ENCODE measurements at regions not wholly inside any gene's neighbourhood (a gene's known extent, or its start where the extent isn't known, plus 50 kb on each side); places are given as distances from the start of the nearest gene placed in this dataset.

GRCh38 chr6:134731615-134732014, 218.3 kb downstream of the ALDH8A1 start:
- no peak for ATAC-seq

GRCh38 chr6:134730013-134730412, 219.9 kb downstream of the ALDH8A1 start:
- no peak for ATAC-seq
- TF ChIP-seq TSHZ2 (CRISPR knock-in tag; IDR thresholded peaks at IDR 0.05) (no peak), ZNF8 (CRISPR knock-in tag; IDR thresholded peaks at IDR 0.05) (no peak), POU6F1 (CRISPR knock-in tag; IDR thresholded peaks at IDR 0.05; ENCODE audit: borderline replicate concordance, low read depth) (no peak), ZC3H10 (CRISPR knock-in tag; IDR thresholded peaks at IDR 0.05) (no peak), BACH2 (CRISPR knock-in tag; IDR thresholded peaks at IDR 0.05; ENCODE audit: borderline replicate concordance) (no peak), GLIS3 (CRISPR knock-in tag; IDR thresholded peaks at IDR 0.05) (no peak), ISL1 (CRISPR knock-in tag; IDR thresholded peaks at IDR 0.05) (no peak), RARB (CRISPR knock-in tag; IDR thresholded peaks at IDR 0.05) (no peak), ESRRG (CRISPR knock-in tag; IDR thresholded peaks at IDR 0.05) (no peak), OSR1 (CRISPR knock-in tag; IDR thresholded peaks at IDR 0.05) (no peak)

More at GRCh38 chr6:134731615-134732014, 218.3 kb downstream of the ALDH8A1 start:
- no peak for TF ChIP-seq ZNF565 (CRISPR knock-in tag; conservative IDR thresholded peaks at IDR 0.05; ENCODE audit: low read depth)
- TF ChIP-seq ZC3H10 (CRISPR knock-in tag; IDR thresholded peaks at IDR 0.05), result no peak
- no peak for TF ChIP-seq GLIS3 (CRISPR knock-in tag; IDR thresholded peaks at IDR 0.05)
- TF ChIP-seq PATZ1 (CRISPR knock-in tag; IDR thresholded peaks at IDR 0.05; ENCODE audit: borderline replicate concordance), result no peak
- TF ChIP-seq TCF4 (CRISPR knock-in tag; IDR thresholded peaks at IDR 0.05; ENCODE audit: borderline replicate concordance), result no peak
- no peak for TF ChIP-seq CSRNP3 (CRISPR knock-in tag; IDR thresholded peaks at IDR 0.05)
- TF ChIP-seq OSR1 (CRISPR knock-in tag; IDR thresholded peaks at IDR 0.05), result no peak
- TF ChIP-seq SNAI2 (CRISPR knock-in tag; IDR thresholded peaks at IDR 0.05), result no peak
- TF ChIP-seq POU6F1 (CRISPR knock-in tag; IDR thresholded peaks at IDR 0.05; ENCODE audit: borderline replicate concordance, low read depth), result no peak
- TF ChIP-seq ZFP30 (CRISPR knock-in tag; IDR thresholded peaks at IDR 0.05), result no peak
- TF ChIP-seq ISL1 (CRISPR knock-in tag; IDR thresholded peaks at IDR 0.05), result no peak
- no peak for TF ChIP-seq TSHZ2 (CRISPR knock-in tag; IDR thresholded peaks at IDR 0.05)
- no peak for TF ChIP-seq ESRRG (CRISPR knock-in tag; IDR thresholded peaks at IDR 0.05)
- TF ChIP-seq CSDC2 (CRISPR knock-in tag; IDR thresholded peaks at IDR 0.05), result no peak
- no peak for TF ChIP-seq ZNF8 (CRISPR knock-in tag; IDR thresholded peaks at IDR 0.05)
- TF ChIP-seq TOX (CRISPR knock-in tag; IDR thresholded peaks at IDR 0.05; ENCODE audit: borderline replicate concordance), result no peak
- TF ChIP-seq ZNF70 (CRISPR knock-in tag; IDR thresholded peaks at IDR 0.05), result no peak

Data from SK-N-SH treated with all-trans-retinoic acid at 6 μM for 48 hours (cell line).